Kidney (tissue), 13 donors: ENCODE measurements at regions not wholly inside any gene's neighbourhood (a gene's known extent, or its start where the extent isn't known, plus 50 kb on each side); places are given as distances from the start of the nearest gene placed in this dataset.
A peak's percentile ranks its signal among the peaks of the same experiment; 100 is the strongest.

Source experiments
- DNase-seq, 5 donors: peaks; one replicate each; pipeline ENCODE4 v3.0.0-alpha.2; 2013 to 2020
- FAIRE-seq: peaks from 2 replicates; lab custom pipeline; 2012; peaks lifted over from hg19 to GRCh38; lab: Jason Lieb, UNC
- H3K27ac ChIP-seq, 2 donors: one replicate each; pipeline ENCODE4 v1.7.0; 2013; ENCODE audit warnings: low read depth in 2 of 2, low read length in 2 of 2, inconsistent platforms in 1 of 2
- H3K27me3 ChIP-seq: one replicate; pipeline ENCODE4 v1.7.1; 2013; ENCODE audit warnings: low read length, inconsistent platforms; ENCODE audit not compliant: control insufficient read depth, insufficient read depth
- H3K36me3 ChIP-seq, 3 donors: one replicate each; pipeline versions ENCODE4 v1.7.0 to v1.7.1; 2013; ENCODE audit warnings: low read length in 3 of 3, control low read depth in 1 of 3, inconsistent platforms in 1 of 3; ENCODE audit not compliant: insufficient read depth in 3 of 3, control insufficient read depth in 2 of 3
- H3K4me1 ChIP-seq, 3 donors: one replicate each; pipeline versions ENCODE4 v1.7.0 to v1.7.1; 2013; ENCODE audit warnings: low read length in 3 of 3, inconsistent platforms in 1 of 3, low read depth in 1 of 3; ENCODE audit not compliant: control insufficient read depth in 2 of 3, insufficient read depth in 2 of 3
- H3K4me3 ChIP-seq, 3 donors: one replicate each; pipeline versions ENCODE4 v1.7.0 to v1.8.1; 2013; ENCODE audit warnings: low read length in 3 of 3, control low read depth in 1 of 3, inconsistent platforms in 1 of 3
- H3K9ac ChIP-seq, 3 donors: one replicate each; pipeline versions ENCODE4 v1.7.0 to v1.7.1; 2013; ENCODE audit warnings: low read length in 3 of 3, control low read depth in 1 of 3, inconsistent platforms in 1 of 3
- H3K9me3 ChIP-seq, 3 donors: one replicate each; pipeline versions ENCODE4 v1.7.0 to v1.7.1; 2013; ENCODE audit warnings: low read length in 3 of 3, control low read depth in 1 of 3, inconsistent platforms in 1 of 3; ENCODE audit not compliant: control insufficient read depth in 2 of 3, insufficient read depth in 1 of 3
- intact Hi-C: fragments of 100-400 bp; cut with DNase I; formaldehyde crosslinking; loops from one replicate; pipeline ENCODE4 v1.11.1; 2022
- TF ChIP-seq, protein P1 (sequence below): IDR thresholded peaks from 3 replicates; pipeline ENCODE4 v1.5.1; 2012; ENCODE audit warnings: mild to moderate bottlenecking, moderate library complexity, borderline replicate concordance; ENCODE audit not compliant: insufficient read depth; ENCODE audit errors: extremely low read depth
- donor health status: control.
- donor health status: control.
- donor health status: control.
- donor health status: control.
- donor health status: control.
- donor health status: DM: yes; HTN: yes; CAD: no.
- donor health status: Normal renal cell carcinoma (clear cell type).

DNA sequence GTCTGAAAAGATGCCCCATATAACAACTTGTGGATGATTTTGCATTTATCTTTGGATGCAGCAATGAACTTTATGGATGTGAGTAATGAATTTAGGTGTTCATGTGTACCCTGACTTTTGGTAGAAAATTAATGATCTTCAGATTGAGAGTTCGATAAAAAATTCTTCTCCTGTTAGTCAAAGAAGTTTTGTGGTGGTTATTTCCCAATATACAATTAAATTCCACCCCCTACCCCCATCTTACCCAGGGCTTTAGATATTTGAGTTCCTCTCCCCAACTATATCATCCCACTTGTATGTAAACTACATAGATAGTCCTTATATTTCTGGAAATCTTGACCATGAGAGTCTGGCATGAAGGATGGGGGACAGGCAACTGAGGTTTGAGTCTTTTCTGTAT lies 126.1 kb upstream of the ALDH1A3 start:
- no peak for DNase-seq
- H3K36me3 ChIP-seq = no peaks in the 10 kb centered on the region
- H3K4me3 ChIP-seq = no peak overlapping the region
- intact Hi-C loops = no loop called here
- H3K4me1 ChIP-seq = no peaks in the 10 kb centered on the region
- H3K9ac ChIP-seq = no peak overlapping the region
- H3K9me3 ChIP-seq = no peaks in the 10 kb centered on the region
- no peak overlapping the region for H3K27ac ChIP-seq
- TF ChIP-seq, protein P1, sequence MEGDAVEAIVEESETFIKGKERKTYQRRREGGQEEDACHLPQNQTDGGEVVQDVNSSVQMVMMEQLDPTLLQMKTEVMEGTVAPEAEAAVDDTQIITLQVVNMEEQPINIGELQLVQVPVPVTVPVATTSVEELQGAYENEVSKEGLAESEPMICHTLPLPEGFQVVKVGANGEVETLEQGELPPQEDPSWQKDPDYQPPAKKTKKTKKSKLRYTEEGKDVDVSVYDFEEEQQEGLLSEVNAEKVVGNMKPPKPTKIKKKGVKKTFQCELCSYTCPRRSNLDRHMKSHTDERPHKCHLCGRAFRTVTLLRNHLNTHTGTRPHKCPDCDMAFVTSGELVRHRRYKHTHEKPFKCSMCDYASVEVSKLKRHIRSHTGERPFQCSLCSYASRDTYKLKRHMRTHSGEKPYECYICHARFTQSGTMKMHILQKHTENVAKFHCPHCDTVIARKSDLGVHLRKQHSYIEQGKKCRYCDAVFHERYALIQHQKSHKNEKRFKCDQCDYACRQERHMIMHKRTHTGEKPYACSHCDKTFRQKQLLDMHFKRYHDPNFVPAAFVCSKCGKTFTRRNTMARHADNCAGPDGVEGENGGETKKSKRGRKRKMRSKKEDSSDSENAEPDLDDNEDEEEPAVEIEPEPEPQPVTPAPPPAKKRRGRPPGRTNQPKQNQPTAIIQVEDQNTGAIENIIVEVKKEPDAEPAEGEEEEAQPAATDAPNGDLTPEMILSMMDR = no peak
- H3K27me3 ChIP-seq = no peaks in the 10 kb centered on the region
- FAIRE-seq = no peak

DNA sequence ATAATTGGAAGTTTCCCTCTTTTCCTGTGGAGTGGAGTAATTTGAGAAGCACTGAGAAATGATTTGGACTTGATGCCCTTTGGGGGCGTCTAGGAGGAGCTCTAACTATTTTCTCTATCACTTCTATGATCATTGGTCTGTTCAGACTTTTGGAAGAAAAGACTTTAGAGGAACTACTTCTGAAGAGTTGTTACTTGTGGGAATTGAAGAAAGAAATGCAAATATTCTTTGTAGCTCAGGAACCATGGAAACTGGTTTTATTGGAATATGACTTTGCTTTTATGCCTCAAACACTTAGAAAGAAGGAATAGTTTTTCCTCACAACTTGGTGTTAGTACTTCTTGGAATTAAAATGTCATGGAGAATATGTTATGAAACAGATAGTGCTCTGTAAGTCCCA lies 122.0 kb upstream of the ALDH1A3 start:
- FAIRE-seq = no peak
- DNase-seq = no peak

DNA sequence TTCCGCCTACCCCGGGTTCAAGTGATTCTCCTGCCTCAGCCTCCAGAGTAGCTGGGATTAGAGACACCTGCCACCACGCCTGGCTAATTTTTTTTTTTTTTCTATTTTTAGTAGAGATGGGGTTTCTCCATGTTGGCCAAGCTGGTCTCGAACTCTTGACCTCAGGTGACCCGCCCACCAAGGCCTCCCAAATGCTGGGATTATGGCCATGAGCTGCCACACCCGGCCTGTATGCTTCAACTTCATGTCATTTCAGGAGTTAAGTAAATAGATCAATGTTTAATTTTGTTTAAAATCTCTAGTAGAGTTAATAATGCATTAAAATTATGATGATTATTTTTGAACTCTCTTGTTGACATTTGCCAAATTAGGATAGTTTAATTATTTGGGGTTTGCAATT lies 121.1 kb upstream of the ALDH1A3 start:
- no peak overlapping the region for H3K4me3 ChIP-seq
- FAIRE-seq (no peak), DNase-seq (no peak)
- H3K9ac ChIP-seq = no peak overlapping the region
- intact Hi-C loops = no loop called here
- TF ChIP-seq, protein P1 = no peak
- no peaks in the 10 kb centered on the region for H3K27me3 ChIP-seq
- no peak overlapping the region for H3K27ac ChIP-seq
- H3K36me3 ChIP-seq = no peaks in the 10 kb centered on the region
- no peaks in the 10 kb centered on the region for H3K9me3 ChIP-seq
- H3K4me1 ChIP-seq = no peaks in the 10 kb centered on the region

More for the DNA sequence above, 122.0 kb upstream of the ALDH1A3 start:
- Histone ChIP-seq H3K36me3 (no peaks in the 10 kb centered on the region), H3K9ac (no peak overlapping the region), H3K27me3 (no peaks in the 10 kb centered on the region), H3K4me1 (no peaks in the 10 kb centered on the region), H3K27ac (no peak overlapping the region), H3K4me3 (no peak overlapping the region), H3K9me3 (no peaks in the 10 kb centered on the region)
- intact Hi-C loops = no loop called here
- TF ChIP-seq, protein P1 = no peak

DNA sequence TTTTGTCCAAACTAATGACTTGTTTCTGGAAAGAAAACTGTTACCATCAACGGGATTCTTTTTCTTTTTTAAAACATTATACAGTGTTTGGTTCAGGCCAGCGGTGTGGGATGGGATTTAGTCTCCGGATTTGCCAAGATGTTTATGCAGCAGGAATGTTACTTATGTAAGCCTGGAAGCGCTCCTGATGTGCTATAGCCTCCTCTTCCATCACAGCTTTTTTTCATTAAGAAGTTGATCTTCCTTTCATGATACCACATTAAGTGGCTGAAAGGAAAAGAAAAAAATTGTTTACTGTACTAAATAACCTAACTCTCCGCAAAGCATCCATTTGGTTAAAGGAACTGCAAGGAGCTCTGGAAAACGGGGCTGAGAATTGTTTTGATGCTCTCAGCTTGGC lies 120.5 kb upstream of the ALDH1A3 start:
- no peaks in the 10 kb centered on the region for H3K4me1 ChIP-seq

More for the DNA sequence above, 120.5 kb upstream of the ALDH1A3 start:
- FAIRE-seq (no peak), DNase-seq (peak in 2 of 5 donors; percentile 9 to 41)
- intact Hi-C loops = no loop called here
- Histone ChIP-seq H3K4me3 (no peak overlapping the region), H3K9ac (no peak overlapping the region), H3K9me3 (no peaks in the 10 kb centered on the region), H3K27me3 (no peaks in the 10 kb centered on the region), H3K36me3 (no peaks in the 10 kb centered on the region), H3K27ac (no peak overlapping the region)
- TF ChIP-seq, protein P1 = no peak
